ENCODE measurements at regions not wholly inside any gene's neighbourhood (a gene's known extent, or its start where the extent isn't known, plus 50 kb on each side); places are given as distances from the start of the nearest gene placed in this dataset.
A peak's percentile ranks its signal among the peaks of the same experiment; 100 is the strongest.

GRCh38 chr6:110534731-110535492 is 58.5 kb upstream of the SLC22A16 start:
- H2BK120ac ChIP-seq (ENCODE audit: insufficient read depth, low read length, poor library complexity) = no peak overlapping the region
- no peak overlapping the region for H4K12ac ChIP-seq (ENCODE audit: low read depth, low read length)
- peaks cover 4% of the 10 kb centered on the region for H3K9me3 ChIP-seq (ENCODE audit: insufficient read depth, low read depth, low read length)
- H4K91ac ChIP-seq (ENCODE audit: low read depth, low read length) = no peak overlapping the region
- no peak overlapping the region for H3K9ac ChIP-seq (ENCODE audit: low read length)
- H3K4me1 ChIP-seq (ENCODE audit: control insufficient read depth in 1 of 2, insufficient read depth in 2 of 2, low read length in 2 of 2) = peaks cover under 1 to 5% of the 10 kb centered on the region in 2 experiments
- H3K36me3 ChIP-seq (ENCODE audit: control insufficient read depth in 1 of 2, insufficient read depth in 2 of 2, low read length in 2 of 2) = no peaks in the 10 kb centered on the region
- H2BK12ac ChIP-seq (ENCODE audit: low read length) = no peak overlapping the region
- no peak overlapping the region for H4K8ac ChIP-seq (ENCODE audit: low read depth, low read length)
- H2AK5ac ChIP-seq (ENCODE audit: low read length) = no peak overlapping the region
- no peak overlapping the region for H3K18ac ChIP-seq (ENCODE audit: low read length)
- no CpG with 5 or more reads among the region's 3 CpGs for WGBS (ENCODE audit: extremely low coverage, insufficient coverage, insufficient read length)
- H3K4me2 ChIP-seq (ENCODE audit: low read length) = no peak overlapping the region
- no peak overlapping the region for H3K4ac ChIP-seq (ENCODE audit: low read depth, low read length)
- no peak overlapping the region for H3K23ac ChIP-seq (ENCODE audit: low read length)
- H3K79me1 ChIP-seq (ENCODE audit: low read length) = no peaks in the 10 kb centered on the region
- no peak overlapping the region for H3K27ac ChIP-seq (ENCODE audit: low read depth, low read length)
- no peak overlapping the region for H2BK5ac ChIP-seq (ENCODE audit: low read depth, low read length, poor library complexity)
- H3K14ac ChIP-seq (ENCODE audit: low read length) = no peak overlapping the region
- H3K27me3 ChIP-seq (ENCODE audit: insufficient read depth, low read length) = no peaks in the 10 kb centered on the region
- H3K79me2 ChIP-seq (ENCODE audit: control insufficient read depth, insufficient read depth, low read length, poor library complexity) = no peaks in the 10 kb centered on the region
- no peak overlapping the region for H3K4me3 ChIP-seq (ENCODE audit: low read depth, low read length)
- no peak overlapping the region for H2AFZ ChIP-seq (ENCODE audit: insufficient read depth, low read length, poor library complexity)
- DNase-seq = peak; percentile 26 to 63

- Histone ChIP-seq H3K27ac (ENCODE audit: low read depth, low read length) (no peak overlapping the region), H3K79me1 (ENCODE audit: low read length) (peaks cover 2% of the 10 kb centered on the region), H2AFZ (ENCODE audit: insufficient read depth, low read length, poor library complexity) (no peak overlapping the region), H3K36me3 (ENCODE audit: control insufficient read depth in 1 of 2, insufficient read depth in 2 of 2, low read length in 2 of 2) (no peaks in the 10 kb centered on the region), H3K18ac (ENCODE audit: low read length) (no peak overlapping the region), H3K23ac (ENCODE audit: low read length) (no peak overlapping the region), H4K12ac (ENCODE audit: low read depth, low read length) (no peak overlapping the region), H2BK5ac (ENCODE audit: low read depth, low read length, poor library complexity) (no peak overlapping the region), H3K79me2 (ENCODE audit: control insufficient read depth, insufficient read depth, low read length, poor library complexity) (no peaks in the 10 kb centered on the region), H3K14ac (ENCODE audit: low read length) (no peak overlapping the region), H3K9me3 (ENCODE audit: insufficient read depth, low read depth, low read length) (peaks cover 2% of the 10 kb centered on the region), H4K8ac (ENCODE audit: low read depth, low read length) (no peak overlapping the region), H3K4me1 (ENCODE audit: control insufficient read depth in 1 of 2, insufficient read depth in 2 of 2, low read length in 2 of 2) (peaks cover 0 to 8% of the 10 kb centered on the region in 2 experiments), H3K9ac (ENCODE audit: low read length) (no peak overlapping the region), H3K27me3 (ENCODE audit: insufficient read depth, low read length) (no peaks in the 10 kb centered on the region), H2BK12ac (ENCODE audit: low read length) (no peak overlapping the region), H3K4ac (ENCODE audit: low read depth, low read length) (no peak overlapping the region), H2BK120ac (ENCODE audit: insufficient read depth, low read length, poor library complexity) (no peak overlapping the region), H3K4me2 (ENCODE audit: low read length) (no peak overlapping the region), H3K4me3 (ENCODE audit: low read depth, low read length) (no peak overlapping the region), H2AK5ac (ENCODE audit: low read length) (no peak overlapping the region), H4K91ac (ENCODE audit: low read depth, low read length) (no peak overlapping the region)
- WGBS (ENCODE audit: extremely low coverage, insufficient coverage, insufficient read length) = no CpG with 5 or more reads among the region's 1 CpG
- no peak for DNase-seq
Observed at GRCh38 chr6:110532431-110532830, 56.0 kb upstream of the SLC22A16 start.

GRCh38 chr6:110530671-110531070 is 54.3 kb upstream of the SLC22A16 start:
- Histone ChIP-seq H3K4ac (ENCODE audit: low read depth, low read length) (no peak overlapping the region), H3K4me1 (ENCODE audit: control insufficient read depth in 1 of 2, insufficient read depth in 2 of 2, low read length in 2 of 2) (peaks cover 0 to 8% of the 10 kb centered on the region in 2 experiments), H3K4me3 (ENCODE audit: low read depth, low read length) (no peak overlapping the region), H3K9ac (ENCODE audit: low read length) (no peak overlapping the region), H2BK12ac (ENCODE audit: low read length) (no peak overlapping the region), H4K91ac (ENCODE audit: low read depth, low read length) (no peak overlapping the region), H3K18ac (ENCODE audit: low read length) (no peak overlapping the region), H3K9me3 (ENCODE audit: insufficient read depth, low read depth, low read length) (peaks cover 2% of the 10 kb centered on the region), H2BK120ac (ENCODE audit: insufficient read depth, low read length, poor library complexity) (no peak overlapping the region), H3K27ac (ENCODE audit: low read depth, low read length) (no peak overlapping the region), H3K14ac (ENCODE audit: low read length) (no peak overlapping the region), H3K4me2 (ENCODE audit: low read length) (no peak overlapping the region), H2AFZ (ENCODE audit: insufficient read depth, low read length, poor library complexity) (no peak overlapping the region), H4K8ac (ENCODE audit: low read depth, low read length) (no peak overlapping the region), H3K79me1 (ENCODE audit: low read length) (peaks cover 2% of the 10 kb centered on the region), H3K27me3 (ENCODE audit: insufficient read depth, low read length) (no peaks in the 10 kb centered on the region), H2AK5ac (ENCODE audit: low read length) (no peak overlapping the region), H3K36me3 (ENCODE audit: control insufficient read depth in 1 of 2, insufficient read depth in 2 of 2, low read length in 2 of 2) (no peaks in the 10 kb centered on the region), H3K23ac (ENCODE audit: low read length) (no peak overlapping the region), H4K12ac (ENCODE audit: low read depth, low read length) (no peak overlapping the region), H3K79me2 (ENCODE audit: control insufficient read depth, insufficient read depth, low read length, poor library complexity) (no peaks in the 10 kb centered on the region), H2BK5ac (ENCODE audit: low read depth, low read length, poor library complexity) (no peak overlapping the region)
- no CpG with 5 or more reads among the region's 2 CpGs for WGBS (ENCODE audit: extremely low coverage, insufficient coverage, insufficient read length)
- DNase-seq = no peak

GRCh38 chr6:110529907-110530306 is 53.5 kb upstream of the SLC22A16 start:
- no peak overlapping the region for H2AK5ac ChIP-seq (ENCODE audit: low read length)
- no peak overlapping the region for H4K12ac ChIP-seq (ENCODE audit: low read depth, low read length)
- H2BK12ac ChIP-seq (ENCODE audit: low read length) = peak overlapping the region; percentile 9
- H3K14ac ChIP-seq (ENCODE audit: low read length) = no peak overlapping the region
- no peak overlapping the region for H3K4me3 ChIP-seq (ENCODE audit: low read depth, low read length)
- H2BK5ac ChIP-seq (ENCODE audit: low read depth, low read length, poor library complexity) = no peak overlapping the region
- no peak overlapping the region for H3K23ac ChIP-seq (ENCODE audit: low read length)
- no peak overlapping the region for H4K8ac ChIP-seq (ENCODE audit: low read depth, low read length)
- DNase-seq = no peak
- H3K79me1 ChIP-seq (ENCODE audit: low read length) = peaks cover 2% of the 10 kb centered on the region
- no peak overlapping the region for H3K9ac ChIP-seq (ENCODE audit: low read length)
- no peak overlapping the region for H2BK120ac ChIP-seq (ENCODE audit: insufficient read depth, low read length, poor library complexity)
- no peaks in the 10 kb centered on the region for H3K79me2 ChIP-seq (ENCODE audit: control insufficient read depth, insufficient read depth, low read length, poor library complexity)
- peaks cover 0 to 8% of the 10 kb centered on the region in 2 experiments for H3K4me1 ChIP-seq (ENCODE audit: control insufficient read depth in 1 of 2, insufficient read depth in 2 of 2, low read length in 2 of 2)
- no peak overlapping the region for H3K4ac ChIP-seq (ENCODE audit: low read depth, low read length)
- no CpG with 5 or more reads among the region's 3 CpGs for WGBS (ENCODE audit: extremely low coverage, insufficient coverage, insufficient read length)
- H3K18ac ChIP-seq (ENCODE audit: low read length) = no peak overlapping the region
- H4K91ac ChIP-seq (ENCODE audit: low read depth, low read length) = no peak overlapping the region
- no peak overlapping the region for H2AFZ ChIP-seq (ENCODE audit: insufficient read depth, low read length, poor library complexity)
- H3K27ac ChIP-seq (ENCODE audit: low read depth, low read length) = no peak overlapping the region
- H3K27me3 ChIP-seq (ENCODE audit: insufficient read depth, low read length) = no peaks in the 10 kb centered on the region
- H3K4me2 ChIP-seq (ENCODE audit: low read length) = no peak overlapping the region
- peaks cover 2% of the 10 kb centered on the region for H3K9me3 ChIP-seq (ENCODE audit: insufficient read depth, low read depth, low read length)
- no peaks in the 10 kb centered on the region for H3K36me3 ChIP-seq (ENCODE audit: control insufficient read depth in 1 of 2, insufficient read depth in 2 of 2, low read length in 2 of 2)
